GM21619 (cell line): ENCODE measurements at regions not wholly inside any gene's neighbourhood (a gene's known extent, or its start where the extent isn't known, plus 50 kb on each side); places are given as distances from the start of the nearest gene placed in this dataset.

Source experiments
- ATAC-seq: cut with Tn5 transposase; IDR thresholded peaks from one replicate; pipeline ENCODE4 v1.9.1; 2021; ENCODE audit not compliant: unreplicated experiment

DNA sequence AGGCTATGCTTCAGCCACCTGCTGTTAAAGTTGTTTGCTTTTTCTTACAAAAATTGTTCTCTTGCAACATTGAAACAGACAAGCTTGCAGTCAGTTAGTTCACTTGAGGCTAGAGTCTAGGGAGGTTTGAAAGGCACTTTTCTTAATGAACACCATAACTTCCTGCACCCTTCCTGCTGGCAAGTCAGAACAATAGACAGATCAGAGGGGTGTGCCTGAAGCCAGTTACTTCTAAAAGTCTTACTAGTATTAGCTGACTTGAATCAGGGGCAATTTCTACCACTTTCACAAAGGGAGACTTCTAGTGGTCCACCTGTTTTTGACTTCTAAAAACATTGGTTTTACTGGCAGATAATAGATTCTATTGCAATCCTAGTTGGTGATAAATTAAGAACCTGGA, 367.4 kb upstream of the CDH20 start:
- no peak for ATAC-seq

DNA sequence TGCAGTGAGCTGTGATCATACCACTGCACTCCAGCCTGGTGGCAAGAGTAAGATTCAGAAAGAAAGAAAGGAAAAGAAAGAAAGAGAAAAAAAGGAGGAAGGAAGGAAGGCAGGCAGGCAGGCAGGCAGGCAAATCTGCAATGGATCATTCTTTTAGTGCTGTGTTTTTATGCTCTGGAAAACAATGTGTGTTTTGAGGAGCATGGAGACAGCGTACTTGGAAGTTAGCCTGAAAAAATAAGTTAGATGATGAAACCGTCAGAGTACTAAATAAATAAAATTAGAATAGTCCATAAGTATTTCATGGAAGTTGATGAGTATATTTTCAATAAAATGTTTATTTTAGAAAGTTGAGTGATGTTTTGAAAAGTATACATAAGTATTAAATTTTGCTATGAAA, 366.4 kb upstream of the CDH20 start:
- ATAC-seq = no peak

- no peak for ATAC-seq
These were observed 357.8 kb upstream of the CDH20 start for GRCh38 chr18:60975420-60975819.

DNA sequence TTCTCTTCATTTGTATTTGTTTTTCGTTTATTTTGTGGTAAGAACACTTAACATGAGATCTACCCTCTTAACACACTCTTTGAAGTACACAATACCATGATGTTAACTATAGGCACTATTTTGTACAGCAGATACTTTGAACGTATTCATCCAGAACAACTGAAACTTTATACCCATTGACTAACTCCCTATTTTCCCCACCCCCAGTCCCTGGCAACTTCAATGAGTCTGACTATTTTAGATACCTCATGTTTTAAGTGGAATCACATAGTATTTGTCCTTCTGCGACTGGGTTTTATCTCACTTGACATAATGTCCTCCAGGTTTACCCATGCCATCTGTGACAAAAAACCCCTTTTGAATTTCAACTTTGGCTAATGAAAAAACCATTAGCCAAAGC, 356.3 kb upstream of the CDH20 start:
- no peak for ATAC-seq

GRCh38 chr18:60978338-60978737, 354.9 kb upstream of the CDH20 start:
- ATAC-seq = no peak

DNA sequence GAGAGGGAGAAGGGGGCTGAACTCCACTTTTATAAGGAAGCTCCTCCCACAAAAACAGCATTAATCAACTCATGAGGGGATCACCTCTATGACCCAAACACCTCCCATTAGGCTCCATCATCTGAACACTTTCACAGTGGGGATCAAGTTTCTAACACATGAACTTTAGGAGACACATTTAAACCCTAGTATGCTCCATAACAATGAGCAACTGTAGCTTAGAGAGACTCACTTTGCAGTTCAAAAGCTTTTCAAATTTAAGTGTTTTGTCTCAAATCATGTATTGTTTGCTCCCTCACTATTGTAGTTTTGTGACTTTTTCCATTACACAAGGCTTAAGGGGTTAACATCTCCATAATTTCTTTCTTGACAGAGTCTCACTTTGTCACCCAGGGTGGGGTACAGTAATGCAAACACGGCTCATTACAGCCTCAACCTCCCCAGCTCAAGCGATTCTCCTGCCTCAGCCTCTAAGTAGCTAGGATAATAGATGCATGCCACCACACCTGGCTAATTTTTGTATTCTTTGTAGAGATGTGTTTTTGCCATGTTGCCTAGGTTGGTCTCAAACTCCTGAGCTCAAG, 352.7 kb upstream of the CDH20 start:
- ATAC-seq = no peak

DNA sequence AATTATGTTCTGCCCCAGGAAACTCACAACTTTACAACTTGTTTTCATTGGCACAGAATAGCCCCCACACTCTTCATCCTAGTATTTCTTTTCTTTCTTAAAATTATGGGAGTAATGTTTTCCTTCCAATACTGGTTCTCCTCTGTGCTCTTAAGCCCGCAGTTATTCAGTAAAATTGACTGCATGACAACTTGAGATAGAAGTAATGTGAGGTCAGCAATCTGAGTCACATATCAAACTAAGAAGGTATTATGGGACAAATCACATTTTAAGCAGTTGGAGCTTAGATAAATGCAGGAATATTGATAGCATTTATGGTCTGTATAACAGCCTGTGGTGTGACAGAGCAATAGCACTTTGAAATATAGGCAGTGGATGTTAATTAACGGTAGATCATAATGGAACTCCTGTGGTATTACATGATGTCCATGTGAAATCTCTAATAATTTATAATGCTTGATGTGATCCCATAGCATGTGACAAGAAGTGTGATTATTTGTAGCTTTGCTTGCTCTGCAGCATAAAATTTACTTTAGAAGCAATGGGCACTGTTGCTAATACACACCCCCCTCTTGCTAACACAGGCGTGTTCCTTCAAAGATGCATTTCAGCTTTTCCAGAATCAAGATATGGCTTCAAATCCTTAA, 351.4 kb upstream of the CDH20 start:
- no peak for ATAC-seq

GRCh38 chr18:60982329-60982695, 350.9 kb upstream of the CDH20 start:
- ATAC-seq = no peak

DNA sequence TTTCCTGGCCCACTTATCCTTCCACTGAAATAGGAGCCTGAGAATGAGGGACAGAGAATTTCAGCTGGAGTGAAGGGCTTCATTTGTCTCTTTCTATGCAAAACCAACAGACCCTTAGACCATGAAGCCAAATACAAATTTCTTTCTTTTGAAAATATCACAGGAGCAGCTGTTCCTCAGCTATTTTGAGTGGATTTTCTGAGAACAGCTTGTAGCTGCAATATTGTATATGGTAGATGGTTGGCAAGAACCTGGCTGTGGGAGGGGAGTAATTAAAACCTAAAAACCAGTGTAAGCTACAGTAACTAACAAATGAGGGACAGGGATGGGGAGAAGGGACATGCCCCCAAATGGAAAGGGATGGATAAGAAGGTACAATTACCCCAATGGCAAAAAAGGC, 350.3 kb upstream of the CDH20 start:
- no peak for ATAC-seq

GRCh38 chr18:60984510-60984909, 348.7 kb upstream of the CDH20 start:
- no peak for ATAC-seq

DNA sequence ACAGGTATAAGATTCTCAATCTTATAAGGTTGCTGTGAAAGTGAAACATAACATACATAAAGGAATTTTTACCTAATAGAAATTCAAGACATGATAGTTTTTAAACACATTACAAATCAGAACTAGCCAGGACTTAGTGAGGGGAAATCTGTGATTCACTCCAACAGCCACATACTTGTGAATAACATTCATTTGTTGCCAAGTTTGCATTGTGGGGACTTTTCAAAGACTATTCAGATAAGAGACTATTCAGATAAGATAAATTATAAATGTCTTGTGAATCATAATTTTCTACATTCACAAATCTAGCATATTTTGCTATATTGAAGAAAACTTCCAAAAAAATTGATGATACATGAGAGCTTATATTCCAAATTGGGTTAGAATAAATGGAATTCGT, 345.3 kb upstream of the CDH20 start:
- ATAC-seq = no peak

DNA sequence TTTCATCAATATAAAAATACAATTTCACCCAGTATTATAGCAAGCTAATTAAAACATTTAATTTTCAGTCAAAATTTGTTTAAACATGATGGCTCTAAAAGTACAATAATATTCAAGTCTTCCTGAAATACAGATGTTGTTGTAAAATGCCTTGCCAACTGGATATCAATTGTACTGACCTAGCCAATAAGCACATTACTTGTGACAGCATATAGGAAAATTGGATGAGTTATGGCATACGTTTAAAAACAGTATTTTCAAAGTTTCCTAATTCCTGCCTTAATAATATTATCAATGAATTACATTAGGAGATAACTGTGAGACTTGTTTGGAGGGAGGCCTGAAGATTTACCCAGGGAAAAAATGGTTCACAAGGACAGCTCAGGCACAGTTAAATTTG, 336.9 kb upstream of the CDH20 start:
- ATAC-seq = no peak

DNA sequence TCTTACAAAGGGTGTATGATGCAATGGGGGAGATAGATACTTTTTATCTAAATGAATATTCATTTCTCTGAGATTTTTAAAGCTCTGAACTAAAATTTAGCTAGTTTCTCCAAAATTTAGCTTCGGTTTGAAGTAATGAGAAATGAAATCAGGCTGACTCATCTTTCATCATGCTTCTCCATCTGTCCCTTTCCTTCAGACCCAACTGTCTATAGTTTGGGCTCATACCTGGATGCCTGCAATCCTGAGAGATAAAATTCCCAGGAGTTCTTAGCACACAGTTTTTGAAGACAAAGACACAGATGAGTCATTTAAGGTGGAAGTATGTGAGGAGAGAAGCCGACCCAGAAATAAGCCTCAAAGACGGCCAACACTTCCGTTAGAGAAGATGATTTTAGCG, 336.4 kb upstream of the CDH20 start:
- ATAC-seq = no peak

DNA sequence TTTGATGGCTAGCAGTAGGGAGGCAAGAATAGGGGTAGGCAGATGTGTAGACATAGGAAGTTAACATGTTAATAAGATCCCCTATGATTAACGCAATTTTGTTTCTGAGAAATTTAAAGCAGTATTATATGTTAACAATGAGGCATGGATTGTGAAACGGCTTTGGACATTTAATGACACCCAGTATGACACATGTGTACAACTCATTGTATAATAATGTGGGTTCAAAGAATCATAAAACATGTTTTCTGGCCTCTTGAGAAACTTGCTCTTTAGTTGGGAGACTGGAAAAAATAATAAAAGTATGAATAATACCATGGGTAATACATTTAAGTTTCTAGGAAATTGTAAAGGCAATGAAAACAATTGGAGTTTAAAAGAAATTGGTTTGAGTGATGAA, 332.1 kb upstream of the CDH20 start:
- no peak for ATAC-seq

GRCh38 chr18:61006687-61007224, 326.5 kb upstream of the CDH20 start:
- no peak for ATAC-seq

DNA sequence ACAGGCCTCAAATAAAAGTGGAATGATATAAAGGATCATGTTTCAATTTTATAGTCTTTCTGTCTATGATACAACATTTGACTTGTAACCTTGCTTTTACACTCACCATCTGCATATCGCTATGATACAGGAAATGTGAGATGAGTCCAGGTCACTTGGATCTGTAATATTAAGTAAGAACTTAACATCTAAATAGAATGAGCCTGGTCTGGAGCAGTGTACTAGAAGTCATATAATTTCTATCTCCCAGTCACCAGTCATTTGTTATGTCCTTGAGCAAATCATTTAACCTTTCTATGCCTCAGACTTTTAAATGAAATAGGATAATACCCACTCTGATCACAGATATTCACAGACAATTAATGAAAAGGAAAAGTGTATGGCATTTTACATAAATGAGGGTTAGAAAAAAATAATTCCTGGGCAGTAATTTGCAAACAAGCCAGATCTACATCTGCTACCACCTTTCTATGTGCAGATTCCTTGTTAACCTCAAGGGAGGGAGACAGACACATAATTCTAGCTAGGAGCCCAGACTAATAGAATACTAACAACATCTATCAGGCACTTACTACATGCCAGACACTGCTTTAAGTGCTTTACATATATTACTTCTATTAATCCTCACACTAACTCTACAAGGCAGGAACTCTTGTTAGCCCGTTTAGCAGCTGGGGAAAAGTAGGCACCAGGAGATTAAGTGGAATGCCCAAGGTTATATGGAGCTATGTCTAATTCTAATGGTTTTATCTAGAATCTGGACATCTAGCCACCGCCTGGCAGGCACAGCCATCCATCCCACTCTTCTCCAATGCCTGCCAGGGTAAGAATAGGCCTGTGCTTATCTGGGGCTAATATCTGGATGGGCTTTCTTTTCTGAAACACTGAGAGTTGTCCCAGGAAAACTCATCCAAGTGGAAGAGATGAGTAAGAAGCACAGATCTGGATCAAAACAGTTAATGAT, 313.6 kb upstream of the CDH20 start:
- ATAC-seq = no peak

DNA sequence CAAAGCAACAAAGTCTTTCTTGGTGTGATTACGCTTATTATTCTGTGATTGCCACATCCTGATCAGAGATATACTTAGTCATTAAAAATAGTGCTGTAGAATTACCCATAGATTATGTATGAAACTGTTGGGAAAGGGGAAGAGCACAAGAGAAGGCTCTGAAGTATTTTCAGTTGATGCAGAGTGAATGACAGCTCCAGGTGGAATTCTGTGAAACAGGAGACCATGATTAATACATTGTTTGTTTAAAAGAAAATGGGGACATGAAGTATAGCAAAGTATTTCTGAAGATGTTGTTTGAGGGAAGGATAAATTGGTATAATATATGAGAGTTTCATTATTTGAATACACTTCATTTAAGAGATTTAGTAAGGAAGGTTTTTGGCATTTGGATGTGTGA, 307.6 kb upstream of the CDH20 start:
- no peak for ATAC-seq

DNA sequence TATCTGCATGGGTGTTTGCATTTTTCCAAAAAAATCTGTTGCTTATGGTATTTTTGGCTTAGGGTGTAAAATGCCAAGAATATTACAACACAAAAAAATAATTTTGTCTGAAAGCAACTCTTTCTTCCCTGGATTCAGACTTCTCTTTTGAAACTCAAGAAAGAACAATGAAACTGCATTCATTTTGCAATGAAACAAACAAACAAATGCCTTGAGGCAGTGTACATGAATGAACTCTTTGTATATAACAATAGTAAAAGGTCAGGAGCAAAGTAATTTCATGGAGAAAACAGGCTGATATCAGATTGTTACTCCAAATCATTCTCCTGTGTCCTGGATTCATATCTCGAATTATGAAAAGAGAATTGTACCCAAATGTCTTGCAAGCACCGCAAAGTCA, 301.6 kb upstream of the CDH20 start:
- ATAC-seq = no peak

DNA sequence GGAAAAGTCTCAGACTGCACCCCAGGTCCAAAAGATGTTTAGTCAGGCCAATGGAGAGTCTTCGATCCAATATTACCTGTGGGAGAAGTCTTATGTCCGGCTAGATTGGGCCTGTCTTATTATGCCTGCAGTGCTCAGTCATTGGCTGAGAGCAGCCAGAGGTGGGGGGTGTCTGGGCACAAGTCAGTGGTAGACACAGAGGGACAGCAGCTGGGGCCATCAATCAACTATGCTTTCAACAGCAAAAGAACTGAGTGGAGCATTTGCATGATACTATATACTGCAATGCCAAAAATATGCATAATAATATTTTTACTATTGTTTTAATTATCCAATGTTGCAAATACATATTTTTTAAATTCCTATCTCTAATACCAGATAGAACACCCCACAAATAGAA, 298.6 kb upstream of the CDH20 start:
- no peak for ATAC-seq

DNA sequence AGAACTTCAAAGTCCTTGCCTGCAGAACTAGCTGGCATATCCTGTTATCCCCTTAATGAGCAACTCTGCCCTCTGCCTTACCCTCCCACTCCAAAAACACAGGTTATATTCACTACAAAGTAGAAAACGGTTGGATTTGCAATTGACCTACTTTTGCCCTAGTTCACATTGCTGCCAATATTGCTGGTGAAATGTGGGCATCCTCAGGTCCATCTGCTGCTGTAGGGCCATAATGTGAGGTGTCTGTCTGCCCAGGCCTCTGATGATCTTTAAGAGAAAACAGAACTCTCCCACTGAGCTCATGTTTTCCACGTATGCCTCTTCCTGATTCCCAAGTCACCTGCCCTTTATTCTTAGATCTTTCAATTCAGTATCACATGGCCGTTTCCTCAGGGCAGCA, 294.0 kb upstream of the CDH20 start:
- ATAC-seq = no peak

DNA sequence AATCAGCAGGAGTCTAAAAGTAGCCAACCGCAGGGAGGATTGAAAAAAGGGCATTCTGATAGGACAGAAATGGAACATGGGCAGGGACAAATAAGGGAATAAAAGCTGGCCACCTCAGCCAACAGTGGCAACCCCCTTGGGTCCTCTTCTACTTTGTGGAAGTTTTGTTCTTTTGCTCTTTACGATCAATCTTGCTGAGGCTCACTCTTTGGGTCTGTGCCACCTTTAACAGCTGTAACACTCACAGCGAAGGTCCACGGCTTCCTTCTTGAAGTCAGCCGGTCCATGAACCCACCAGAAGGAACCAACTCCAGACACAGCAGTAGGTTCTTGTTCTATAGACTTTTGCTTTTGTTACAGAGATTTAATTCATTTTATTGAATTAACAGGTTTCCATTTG, 285.4 kb upstream of the CDH20 start:
- ATAC-seq = no peak

DNA sequence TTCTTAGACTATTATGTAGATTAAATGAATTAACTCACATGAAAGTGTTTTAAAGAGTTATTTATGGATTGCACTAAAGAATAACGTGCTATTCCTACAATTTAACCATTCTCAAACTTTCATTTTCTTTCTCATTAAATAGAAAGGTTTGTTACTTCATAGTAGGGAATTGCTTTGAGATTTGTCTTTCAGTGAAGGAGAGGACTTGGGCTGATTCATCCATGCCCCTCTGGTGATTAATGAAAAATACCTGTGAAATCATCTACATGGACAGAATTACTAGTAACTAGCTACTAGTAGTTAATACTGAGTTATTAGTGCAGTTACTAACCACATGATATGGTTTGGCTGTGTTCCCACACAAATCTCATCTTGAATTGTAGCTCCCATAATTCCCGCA, 275.8 kb upstream of the CDH20 start:
- no peak for ATAC-seq
